ENCODE measurements at regions not wholly inside any gene's neighbourhood (a gene's known extent, or its start where the extent isn't known, plus 50 kb on each side); places are given as distances from the start of the nearest gene placed in this dataset.

GRCh38 chr4:145388043-145388442, 93.6 kb upstream of the SMAD1 start:
- no peak for DNase-seq (ENCODE audit: low spot score)
- TF ChIP-seq CTCF (IDR thresholded peaks at IDR 0.05; ENCODE audit: extremely low read depth, insufficient read depth, missing control alignments), result no peak
- in situ Hi-C loops (cut with MboI; ENCODE audit: low pct_unique_long_range_greater_than_20kb, low sequenced_read_pairs, unreplicated experiment), result no loop called here

GRCh38 chr4:145387079-145387478, 94.6 kb upstream of the SMAD1 start:
- DNase-seq (ENCODE audit: low spot score), result no peak
- in situ Hi-C loops (cut with MboI; ENCODE audit: low pct_unique_long_range_greater_than_20kb, low sequenced_read_pairs, unreplicated experiment), result no loop called here
- TF ChIP-seq CTCF (IDR thresholded peaks at IDR 0.05; ENCODE audit: extremely low read depth, insufficient read depth, missing control alignments), result no peak

- DNase-seq (ENCODE audit: low spot score), result no peak
- TF ChIP-seq CTCF (IDR thresholded peaks at IDR 0.05; ENCODE audit: extremely low read depth, insufficient read depth, missing control alignments), result no peak
- in situ Hi-C loops (cut with MboI; ENCODE audit: low pct_unique_long_range_greater_than_20kb, low sequenced_read_pairs, unreplicated experiment), result no loop called here
Observed at GRCh38 chr4:145381163-145381562, 100.5 kb upstream of the SMAD1 start.

- DNase-seq (ENCODE audit: low spot score), result no peak
- no peak for TF ChIP-seq CTCF (IDR thresholded peaks at IDR 0.05; ENCODE audit: extremely low read depth, insufficient read depth, missing control alignments)
- in situ Hi-C loops (cut with MboI; ENCODE audit: low pct_unique_long_range_greater_than_20kb, low sequenced_read_pairs, unreplicated experiment), result no loop called here
Observed at GRCh38 chr4:145380123-145380522, 101.5 kb upstream of the SMAD1 start.

- in situ Hi-C loops (cut with MboI; ENCODE audit: low pct_unique_long_range_greater_than_20kb, low sequenced_read_pairs, unreplicated experiment), result no loop called here
- no peak for DNase-seq (ENCODE audit: low spot score)
- TF ChIP-seq CTCF (IDR thresholded peaks at IDR 0.05; ENCODE audit: extremely low read depth, insufficient read depth, missing control alignments), result no peak
Observed at GRCh38 chr4:145375416-145375815, 106.2 kb upstream of the SMAD1 start.

GRCh38 chr4:145352438-145353145, 129.1 kb upstream of the SMAD1 start:
- in situ Hi-C loops (cut with MboI; ENCODE audit: low pct_unique_long_range_greater_than_20kb, low sequenced_read_pairs, unreplicated experiment), result no loop called here
- no peak for TF ChIP-seq CTCF (IDR thresholded peaks at IDR 0.05; ENCODE audit: extremely low read depth, insufficient read depth, missing control alignments)
- DNase-seq (ENCODE audit: low spot score), result no peak
